DND-41 (cell line): ENCODE measurements at regions not wholly inside any gene's neighbourhood (a gene's known extent, or its start where the extent isn't known, plus 50 kb on each side); places are given as distances from the start of the nearest gene placed in this dataset.

ENCODE experiments used
- EZH2 ChIP-seq: IDR thresholded peaks from 3 replicates; pipeline ENCODE4 v1.6.1; 2012; ENCODE audit warnings: borderline replicate concordance, low read depth, mild to moderate bottlenecking, moderate library complexity, low read length, inconsistent platforms; ENCODE audit not compliant: severe bottlenecking
- TF ChIP-seq, protein P1 (sequence below): IDR thresholded peaks from 2 replicates; pipeline ENCODE4 v1.5.1; 2012; ENCODE audit warnings: borderline replicate concordance, low read length, moderate library complexity, mild to moderate bottlenecking; ENCODE audit not compliant: poor library complexity, severe bottlenecking; ENCODE audit errors: extremely low read depth

DNA sequence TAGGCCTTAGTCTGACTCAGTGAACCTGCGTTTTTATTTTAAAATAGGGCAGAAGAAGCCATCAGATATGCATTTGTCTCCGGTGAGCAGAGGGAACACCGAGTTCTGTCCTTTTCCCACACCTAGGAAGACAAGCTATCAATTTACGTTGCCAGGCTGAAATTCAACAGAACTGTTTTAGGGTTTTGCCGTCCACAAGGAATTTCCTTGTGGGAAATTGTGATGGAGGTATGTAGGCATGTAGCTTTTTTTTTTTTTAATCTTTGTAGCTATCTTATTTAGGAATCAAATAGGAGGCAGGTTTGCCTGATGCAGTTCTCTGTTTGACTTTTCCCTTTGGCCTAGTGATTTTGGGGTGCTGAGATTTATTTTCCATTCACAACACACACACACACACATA, 62.0 kb upstream of the ASAP2 start:
- no peak for TF ChIP-seq EZH2
- TF ChIP-seq, protein P1, sequence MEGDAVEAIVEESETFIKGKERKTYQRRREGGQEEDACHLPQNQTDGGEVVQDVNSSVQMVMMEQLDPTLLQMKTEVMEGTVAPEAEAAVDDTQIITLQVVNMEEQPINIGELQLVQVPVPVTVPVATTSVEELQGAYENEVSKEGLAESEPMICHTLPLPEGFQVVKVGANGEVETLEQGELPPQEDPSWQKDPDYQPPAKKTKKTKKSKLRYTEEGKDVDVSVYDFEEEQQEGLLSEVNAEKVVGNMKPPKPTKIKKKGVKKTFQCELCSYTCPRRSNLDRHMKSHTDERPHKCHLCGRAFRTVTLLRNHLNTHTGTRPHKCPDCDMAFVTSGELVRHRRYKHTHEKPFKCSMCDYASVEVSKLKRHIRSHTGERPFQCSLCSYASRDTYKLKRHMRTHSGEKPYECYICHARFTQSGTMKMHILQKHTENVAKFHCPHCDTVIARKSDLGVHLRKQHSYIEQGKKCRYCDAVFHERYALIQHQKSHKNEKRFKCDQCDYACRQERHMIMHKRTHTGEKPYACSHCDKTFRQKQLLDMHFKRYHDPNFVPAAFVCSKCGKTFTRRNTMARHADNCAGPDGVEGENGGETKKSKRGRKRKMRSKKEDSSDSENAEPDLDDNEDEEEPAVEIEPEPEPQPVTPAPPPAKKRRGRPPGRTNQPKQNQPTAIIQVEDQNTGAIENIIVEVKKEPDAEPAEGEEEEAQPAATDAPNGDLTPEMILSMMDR, result no peak
